SK-N-SH (cell line): ENCODE measurements at regions not wholly inside any gene's neighbourhood (a gene's known extent, or its start where the extent isn't known, plus 50 kb on each side); places are given as distances from the start of the nearest gene placed in this dataset.

Experiments used
- CTCF ChIA-PET: fragments of 300-600, 350-600 bp; formaldehyde crosslinking; extraction: SDS; loops from one replicate; lab custom pipeline; 2021; lab: Yijun Ruan, JAX
- POLR2A ChIA-PET: fragments of 350-600 bp; sonication (Branson Sonifier 250); formaldehyde crosslinking; extraction: SDS; loops from one replicate; lab custom pipeline; 2020; ENCODE audit warnings: antibody characterized with exemption, inconsistent platforms; lab: Yijun Ruan, JAX
- DNase-seq: peaks from one replicate; pipeline ENCODE4 v3.0.0; 2012
- H2AFZ ChIP-seq: fragments of 200-600 bp; sonication (generic); 2 replicates; pipeline ENCODE4 v1.8.1; 2016; ENCODE audit warnings: antibody characterized with exemption, mild to moderate bottlenecking, low read depth
- H3F3A ChIP-seq: fragments of 200-600 bp; sonication (generic); replicated peaks from 2 replicates; pipeline ENCODE3; 2016; ENCODE audit warnings: antibody characterized with exemption, mild to moderate bottlenecking; ENCODE audit not compliant: insufficient read depth
- H3K27ac ChIP-seq, 2 experiments: fragments of 200-500 bp in 1 of 2; fragments of 200-600 bp in 1 of 2; sonication (Bioruptor generic) in 1 of 2; sonication (generic), shearing (Covaris generic) in 1 of 2; 2 replicates each; pipeline versions ENCODE4 v1.5.1 to v1.6.1; 2014 to 2016; ENCODE audit warnings: low read depth in 2 of 2, inconsistent platforms in 1 of 2, low read length in 1 of 2, mild to moderate bottlenecking in 1 of 2, mixed read lengths in 1 of 2
- H3K27me3 ChIP-seq: fragments of 200-600 bp; sonication (generic), shearing (Covaris generic); 2 replicates; pipeline ENCODE4 v1.6.1; 2016; ENCODE audit warnings: mixed run types; ENCODE audit not compliant: insufficient read depth
- H3K36me3 ChIP-seq, 2 experiments: fragments of 200-500 bp in 1 of 2; fragments of 200-600 bp in 1 of 2; sonication (Bioruptor generic) in 1 of 2; sonication (generic) in 1 of 2; replicated peaks in 1 of 2; 2 replicates each; pipeline versions ENCODE3 to v1.5.1; 2014 to 2016; ENCODE audit warnings: low read length in 1 of 2, mild to moderate bottlenecking in 1 of 2; ENCODE audit not compliant: insufficient read depth in 2 of 2, control insufficient read depth in 1 of 2
- H3K4me1 ChIP-seq, 2 experiments: fragments of 200-500 bp in 1 of 2; fragments of 200-600 bp in 1 of 2; sonication (Bioruptor generic) in 1 of 2; sonication (generic), shearing (Covaris generic) in 1 of 2; 2 replicates each; pipeline versions ENCODE4 v1.5.1 to v1.6.1; 2014 to 2016; ENCODE audit warnings: low read depth in 1 of 2, low read length in 1 of 2, mixed run types in 1 of 2; ENCODE audit not compliant: insufficient read depth in 2 of 2, control insufficient read depth in 1 of 2
- H3K4me2 ChIP-seq: fragments of 200-600 bp; sonication (generic), shearing (Covaris generic); 2 replicates; pipeline ENCODE4 v1.6.1; 2017; ENCODE audit warnings: mixed run types
- H3K4me3 ChIP-seq, 2 experiments: fragments of 200-500 bp in 1 of 2; fragments of 200-600 bp in 1 of 2; sonication (Bioruptor generic) in 1 of 2; sonication (generic), shearing (Covaris generic) in 1 of 2; 2 replicates each; pipeline versions ENCODE4 v1.5.1 to v1.8.1; 2014 to 2016; ENCODE audit warnings: low read depth in 2 of 2, inconsistent platforms in 1 of 2, low read length in 1 of 2, mild to moderate bottlenecking in 1 of 2, mixed read lengths in 1 of 2, moderate library complexity in 1 of 2
- H3K79me2 ChIP-seq: fragments of 200-600 bp; sonication (generic); 2 replicates; pipeline ENCODE4 v1.8.1; 2017; ENCODE audit warnings: mild to moderate bottlenecking; ENCODE audit not compliant: insufficient read depth
- H3K9ac ChIP-seq: fragments of 200-600 bp; sonication (generic); 2 replicates; pipeline ENCODE4 v1.6.1; 2017; ENCODE audit warnings: mixed run types
- H3K9me2 ChIP-seq: fragments of 200-600 bp; sonication (generic); 2 replicates; pipeline ENCODE4 v1.6.1; 2017; ENCODE audit warnings: mixed run types
- H3K9me3 ChIP-seq: fragments of 200-600 bp; sonication (generic); 2 replicates; pipeline ENCODE4 v1.6.1; 2017; ENCODE audit warnings: mixed run types, mild to moderate bottlenecking, moderate library complexity
- H4K20me1 ChIP-seq: fragments of 200-600 bp; sonication (generic); 2 replicates; pipeline ENCODE4 v1.6.1; 2017; ENCODE audit warnings: mild to moderate bottlenecking, mixed run types; ENCODE audit not compliant: insufficient read depth
- CHD2 ChIP-seq: fragments of 150-350 bp; IDR thresholded peaks from 2 replicates; pipeline ENCODE4 v1.6.1; 2018; ENCODE audit warnings: low read length; ENCODE audit not compliant: partially characterized antibody
- ELF1 ChIP-seq: IDR thresholded peaks from 2 replicates; pipeline ENCODE4 v1.4.0; 2012
- EP300 ChIP-seq, 2 experiments: IDR thresholded peaks; 2 replicates each; pipeline versions ENCODE4 v1.4.0 to v1.6.1; 2012; ENCODE audit warnings: borderline replicate concordance in 1 of 2, low read depth in 1 of 2, low read length in 1 of 2
- FOSL2 ChIP-seq: IDR thresholded peaks from 2 replicates; pipeline ENCODE4 v1.4.0; 2012; ENCODE audit warnings: low read depth, mild to moderate bottlenecking, moderate library complexity, borderline replicate concordance
- FOXM1 ChIP-seq: IDR thresholded peaks from 2 replicates; pipeline ENCODE4 v1.4.0; 2012; ENCODE audit warnings: low read depth, mild to moderate bottlenecking
- GABPA ChIP-seq: IDR thresholded peaks from 2 replicates; pipeline ENCODE4 v1.4.0; 2012; ENCODE audit warnings: low read depth, mild to moderate bottlenecking
- IRF3 ChIP-seq: fragments of 150-350 bp; IDR thresholded peaks from 2 replicates; pipeline ENCODE4 v1.6.1; 2016; ENCODE audit warnings: mild to moderate bottlenecking, low read depth, low read length
- JUND ChIP-seq: IDR thresholded peaks from 2 replicates; pipeline ENCODE4 v1.4.0; 2012
- MAX ChIP-seq: IDR thresholded peaks from 2 replicates; pipeline ENCODE4 v1.4.0; 2012; ENCODE audit warnings: low read depth
- MEF2A ChIP-seq: IDR thresholded peaks from 2 replicates; pipeline ENCODE4 v1.4.0; 2012; ENCODE audit warnings: low read depth, borderline replicate concordance
- MXI1 ChIP-seq: IDR thresholded peaks from 2 replicates; pipeline ENCODE4 v1.6.1; 2012; ENCODE audit warnings: mild to moderate bottlenecking, low read depth, low read length, improper control_type of control experiment
- NFIC ChIP-seq: IDR thresholded peaks from 2 replicates; pipeline ENCODE4 v1.4.0; 2012; ENCODE audit warnings: borderline replicate concordance
- PBX3 ChIP-seq: IDR thresholded peaks from 2 replicates; pipeline ENCODE4; 2012
- POLR2AphosphoS5 ChIP-seq: IDR thresholded peaks from 2 replicates; pipeline ENCODE4 v1.6.1; 2012; ENCODE audit warnings: low read depth, low read length
- REST ChIP-seq: IDR thresholded peaks from 2 replicates; pipeline ENCODE4 v1.6.1; 2012; ENCODE audit warnings: mild to moderate bottlenecking, low read depth, low read length, moderate library complexity
- RXRA ChIP-seq: IDR thresholded peaks from 2 replicates; pipeline ENCODE4 v1.4.0; 2012; ENCODE audit warnings: low read depth, mild to moderate bottlenecking, borderline replicate concordance
- SIN3A ChIP-seq: IDR thresholded peaks from 2 replicates; pipeline ENCODE4 v1.6.1; 2012; ENCODE audit warnings: low read depth, mild to moderate bottlenecking, low read length, moderate library complexity, borderline replicate concordance
- TAF1 ChIP-seq: IDR thresholded peaks from 2 replicates; pipeline ENCODE4 v1.6.1; 2012; ENCODE audit warnings: low read depth, mild to moderate bottlenecking, low read length, moderate library complexity, borderline replicate concordance
- TCF12 ChIP-seq: IDR thresholded peaks from 2 replicates; pipeline ENCODE4 v1.4.0; 2012
- TEAD4 ChIP-seq: IDR thresholded peaks from 2 replicates; pipeline ENCODE4 v1.4.0; 2012; ENCODE audit warnings: mild to moderate bottlenecking, borderline replicate concordance; ENCODE audit not compliant: insufficient read depth
- USF2 ChIP-seq: fragments of 150-350 bp; IDR thresholded peaks from 2 replicates; pipeline ENCODE4 v1.6.1; 2017; ENCODE audit warnings: antibody characterized with exemption, low read length, low read depth, borderline replicate concordance
- YY1 ChIP-seq: IDR thresholded peaks from 2 replicates; pipeline ENCODE4 v1.4.0; 2012; ENCODE audit warnings: low read depth, mild to moderate bottlenecking
- ZBTB33 ChIP-seq: IDR thresholded peaks from 2 replicates; pipeline ENCODE4 v1.4.0; 2012; ENCODE audit warnings: low read depth, borderline replicate concordance
- WGBS: methylation state at CpG from one replicate; pipeline ENCODE4 v1.1.6; 2017; ENCODE audit warnings: low lambda C conversion rate; 5-methylcytosine and 5-hydroxymethylcytosine counted together

GRCh38 chr21:25107708-25108107 is 499.6 kb downstream of the MRPL39 start:
- peaks cover 0 to 30% of the 10 kb centered on the region in 2 experiments; a peak in 2 of 4 replicates for H3K4me1 ChIP-seq
- TF ChIP-seq REST, result peak; percentile 68; the same call in 1 of the 2 replicates
- no peak; the same call in 1 of the 2 replicates for TF ChIP-seq SIN3A
- peak; percentile 97 for TF ChIP-seq PBX3
- no peak for TF ChIP-seq CHD2
- peak; percentile 99 for TF ChIP-seq FOXM1
- TF ChIP-seq TCF12, result peak; percentile 98
- TF ChIP-seq IRF3, result no peak
- peak; percentile 65 for TF ChIP-seq MAX
- TF ChIP-seq MEF2A, result peak; percentile 71; the same call in 1 of the 2 replicates
- TF ChIP-seq JUND, result peak; percentile 100
- no peak for TF ChIP-seq USF2
- TF ChIP-seq RXRA, result peak; percentile 94
- TF ChIP-seq ELF1, result peak; percentile 34; the same call in 1 of the 2 replicates
- peak; percentile 70; the same call in 1 of the 2 replicates for TF ChIP-seq ZBTB33
- peak; percentile 26; the same call in 1 of the 2 replicates for TF ChIP-seq TAF1
- TF ChIP-seq TEAD4, result peak; percentile 97
- TF ChIP-seq NFIC, result peak; percentile 95
- TF ChIP-seq FOSL2, result peak; percentile 100
- TF ChIP-seq GABPA, result no peak
- no peak for TF ChIP-seq YY1
- no peak for TF ChIP-seq MXI1
- peak; percentile 71 to 100 for TF ChIP-seq EP300 (IDR thresholded peaks at IDR 0.05; ENCODE audit: borderline replicate concordance in 1 of 2, low read depth in 1 of 2, low read length in 1 of 2)
- TF ChIP-seq POLR2AphosphoS5, result 0 out of 2 replicates have a peak, but pooled peaks have one; percentile 68
- TF ChIP-seq, all 33 proteins: peak for 16
- Histone ChIP-seq H3K9me2 (no peaks in the 10 kb centered on the region), H4K20me1 (no peaks in the 10 kb centered on the region), H3K9ac (no peak overlapping the region), H3K4me3 (no peak overlapping the region), H3K27me3 (no peaks in the 10 kb centered on the region), H3K9me3 (no peaks in the 10 kb centered on the region), H2AFZ (no peak overlapping the region), H3K79me2 (no peaks in the 10 kb centered on the region), H3F3A (peaks cover 74% of the 10 kb centered on the region), H3K4me2 (no peak overlapping the region), H3K36me3 (no peaks in the 10 kb centered on the region), H3K27ac (peak overlapping the region in 1 of 2 experiments; percentile 96; a peak in 3 of 4 replicates)
- WGBS, result 8% methylated on average over 3 of the region's 3 CpGs
- ChIA-PET CTCF (no interaction called here), POLR2A (no interaction called here)
- no peak for DNase-seq
